ENCODE measurements at regions not wholly inside any gene's neighbourhood (a gene's known extent, or its start where the extent isn't known, plus 50 kb on each side); places are given as distances from the start of the nearest gene placed in this dataset.

GRCh38 chr11:26793487-26793886 is 71.6 kb upstream of the SLC5A12 start:
- TF ChIP-seq EP300 (IDR thresholded peaks at IDR 0.05) (no peak), POLR2A (IDR thresholded peaks at IDR 0.05) (no peak), POLR2AphosphoS5 (IDR thresholded peaks at IDR 0.05) (no peak)
- TF ChIP-seq, protein P1, sequence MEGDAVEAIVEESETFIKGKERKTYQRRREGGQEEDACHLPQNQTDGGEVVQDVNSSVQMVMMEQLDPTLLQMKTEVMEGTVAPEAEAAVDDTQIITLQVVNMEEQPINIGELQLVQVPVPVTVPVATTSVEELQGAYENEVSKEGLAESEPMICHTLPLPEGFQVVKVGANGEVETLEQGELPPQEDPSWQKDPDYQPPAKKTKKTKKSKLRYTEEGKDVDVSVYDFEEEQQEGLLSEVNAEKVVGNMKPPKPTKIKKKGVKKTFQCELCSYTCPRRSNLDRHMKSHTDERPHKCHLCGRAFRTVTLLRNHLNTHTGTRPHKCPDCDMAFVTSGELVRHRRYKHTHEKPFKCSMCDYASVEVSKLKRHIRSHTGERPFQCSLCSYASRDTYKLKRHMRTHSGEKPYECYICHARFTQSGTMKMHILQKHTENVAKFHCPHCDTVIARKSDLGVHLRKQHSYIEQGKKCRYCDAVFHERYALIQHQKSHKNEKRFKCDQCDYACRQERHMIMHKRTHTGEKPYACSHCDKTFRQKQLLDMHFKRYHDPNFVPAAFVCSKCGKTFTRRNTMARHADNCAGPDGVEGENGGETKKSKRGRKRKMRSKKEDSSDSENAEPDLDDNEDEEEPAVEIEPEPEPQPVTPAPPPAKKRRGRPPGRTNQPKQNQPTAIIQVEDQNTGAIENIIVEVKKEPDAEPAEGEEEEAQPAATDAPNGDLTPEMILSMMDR (IDR thresholded peaks at IDR 0.05) = no peak
- Histone ChIP-seq H3K36me3 (no peaks in the 10 kb centered on the region), H3K4me3 (no peak overlapping the region), H3K4me1 (no peaks in the 10 kb centered on the region), H3K9me3 (no peaks in the 10 kb centered on the region), H3K27ac (no peak overlapping the region), H3K27me3 (no peaks in the 10 kb centered on the region)
- WGBS, 5 donors = 68 to 80% (median 70%) methylated on average over 3 of the region's 3 CpGs
- DNase-seq = no peak
- intact Hi-C loops (cut with DNase I; ENCODE audit: low total_unique reads) = no loop called here

DNA sequence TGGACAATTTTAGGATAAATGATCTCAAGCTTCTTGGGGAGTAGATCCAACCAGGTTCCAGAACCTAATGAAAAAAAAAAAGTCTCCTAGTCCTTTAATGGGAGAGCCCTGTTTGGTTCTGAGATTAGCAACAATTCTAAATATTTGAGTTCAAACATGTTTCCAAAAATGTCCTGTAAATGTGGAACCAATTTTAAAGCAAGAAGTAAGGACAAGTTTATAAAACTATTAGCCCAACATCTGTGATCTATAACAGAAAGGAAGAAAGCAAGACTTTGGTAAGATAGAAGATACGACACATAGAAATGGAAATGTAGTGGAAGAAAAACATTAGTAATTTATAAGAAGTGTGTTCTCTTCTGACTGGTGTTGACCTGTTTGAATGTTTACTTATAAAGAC is 79.7 kb upstream of the SLC5A12 start:
- H3K9me3 ChIP-seq = peaks cover 0 to 8% (median 0%) of the 10 kb centered on the region in 4 donors
- H3K4me3 ChIP-seq = no peak overlapping the region
- no peaks in the 10 kb centered on the region for H3K4me1 ChIP-seq
- no peak overlapping the region for H3K27ac ChIP-seq
- TF ChIP-seq POLR2A (IDR thresholded peaks at IDR 0.05) (no peak), POLR2AphosphoS5 (IDR thresholded peaks at IDR 0.05) (no peak), EP300 (IDR thresholded peaks at IDR 0.05) (no peak)
- TF ChIP-seq, protein P1 (IDR thresholded peaks at IDR 0.05) = no peak
- 77 to 92% (median 85%) methylated on average over 1 of the region's 1 CpG for WGBS, 5 donors
- H3K36me3 ChIP-seq = no peaks in the 10 kb centered on the region
- H3K27me3 ChIP-seq = no peaks in the 10 kb centered on the region
- no peak for DNase-seq
- intact Hi-C loops (cut with DNase I; ENCODE audit: low total_unique reads) = no loop called here

DNA sequence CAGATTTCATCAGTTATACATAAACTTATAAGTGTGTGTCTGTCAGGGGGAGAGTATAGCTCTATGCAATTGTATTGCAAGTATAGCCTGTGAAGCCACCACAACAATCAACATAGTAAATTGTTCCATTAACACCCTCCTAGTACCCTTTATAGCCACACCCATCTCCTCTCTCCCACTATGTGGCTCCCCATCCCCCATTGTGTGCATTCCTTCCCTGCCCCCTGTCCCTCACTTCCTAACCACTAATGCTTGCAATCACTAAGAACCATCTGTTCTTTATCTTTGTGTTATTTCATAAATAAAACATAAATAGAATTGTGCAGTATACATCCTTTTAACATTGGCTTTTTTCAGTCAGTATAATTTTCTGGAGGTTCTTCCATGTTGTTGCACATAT is 83.1 kb upstream of the SLC5A12 start:
- Histone ChIP-seq H3K27ac (no peak overlapping the region), H3K36me3 (no peaks in the 10 kb centered on the region), H3K4me3 (no peak overlapping the region), H3K27me3 (no peaks in the 10 kb centered on the region), H3K9me3 (peaks cover 0 to 8% (median 0%) of the 10 kb centered on the region in 4 donors), H3K4me1 (no peaks in the 10 kb centered on the region)
- TF ChIP-seq POLR2A (IDR thresholded peaks at IDR 0.05) (no peak), EP300 (IDR thresholded peaks at IDR 0.05) (no peak), POLR2AphosphoS5 (IDR thresholded peaks at IDR 0.05) (no peak)
- TF ChIP-seq, protein P1 (IDR thresholded peaks at IDR 0.05) = no peak
- intact Hi-C loops (cut with DNase I; ENCODE audit: low total_unique reads) = no loop called here
- no peak for DNase-seq

DNA sequence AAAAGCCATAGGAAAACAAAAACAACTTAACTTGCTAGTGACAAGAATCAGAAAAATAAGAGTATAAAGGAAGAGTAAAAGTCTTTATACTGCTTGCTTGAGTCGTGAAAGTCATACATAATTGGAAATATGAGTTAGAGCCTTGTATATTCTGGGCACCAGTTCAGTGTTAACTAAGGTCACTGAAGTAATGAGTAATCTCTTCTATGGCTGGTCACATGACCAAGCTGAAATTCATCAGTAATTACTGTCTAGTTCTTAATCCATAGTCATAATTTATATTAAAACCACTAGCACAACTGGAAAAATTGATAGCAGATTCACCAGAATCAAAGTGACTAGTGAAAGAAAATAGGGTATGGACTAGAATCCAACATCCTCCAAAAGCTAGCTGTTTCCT is 84.4 kb upstream of the SLC5A12 start:
- no peak for TF ChIP-seq POLR2AphosphoS5 (IDR thresholded peaks at IDR 0.05)
- Histone ChIP-seq H3K4me1 (no peaks in the 10 kb centered on the region), H3K27ac (no peak overlapping the region), H3K4me3 (no peak overlapping the region), H3K36me3 (no peaks in the 10 kb centered on the region), H3K9me3 (peaks cover 0 to 8% (median 0%) of the 10 kb centered on the region in 4 donors), H3K27me3 (no peaks in the 10 kb centered on the region)
- intact Hi-C loops (cut with DNase I; ENCODE audit: low total_unique reads) = no loop called here
- DNase-seq = no peak
- WGBS, 5 donors = 33 to 65% (median 53%) methylated on average over 1 of the region's 1 CpG

DNA sequence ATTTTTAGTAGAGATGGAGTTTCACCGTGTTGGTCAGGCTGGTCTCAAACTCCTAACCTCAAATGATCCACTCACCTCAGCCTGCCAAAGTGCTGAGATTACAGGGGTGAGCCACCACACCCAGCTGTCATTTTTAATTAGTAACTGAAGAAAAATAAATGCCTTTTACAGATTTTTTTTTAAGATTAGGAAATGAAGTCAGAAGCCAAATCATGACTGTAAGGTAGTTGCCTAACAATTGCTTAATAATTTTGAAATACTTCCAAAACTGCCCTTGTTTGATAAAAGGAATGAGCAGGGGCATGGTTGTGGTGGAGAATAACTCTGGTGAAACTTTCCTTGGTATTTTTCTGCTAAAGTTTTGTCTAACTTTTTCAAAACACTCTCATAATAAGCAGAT is 98.9 kb upstream of the SLC5A12 start:
- intact Hi-C loops (cut with DNase I; ENCODE audit: low total_unique reads) = no loop called here
- 70 to 89% (median 85%) methylated on average over 1 of the region's 1 CpG for WGBS, 5 donors
- no peak overlapping the region for H3K27ac ChIP-seq

More for the DNA sequence above, 98.9 kb upstream of the SLC5A12 start:
- Histone ChIP-seq H3K27me3 (no peaks in the 10 kb centered on the region), H3K36me3 (no peaks in the 10 kb centered on the region), H3K9me3 (peaks cover 9 to 35% (median 21%) of the 10 kb centered on the region in 4 donors), H3K4me1 (no peaks in the 10 kb centered on the region), H3K4me3 (no peak overlapping the region)
- no peak for DNase-seq
- TF ChIP-seq POLR2A (IDR thresholded peaks at IDR 0.05) (no peak), POLR2AphosphoS5 (IDR thresholded peaks at IDR 0.05) (no peak), EP300 (IDR thresholded peaks at IDR 0.05) (no peak)
- TF ChIP-seq, protein P1 (IDR thresholded peaks at IDR 0.05) = no peak
